Motor neuron (in vitro differentiated cells): ENCODE measurements at regions not wholly inside any gene's neighbourhood (a gene's known extent, or its start where the extent isn't known, plus 50 kb on each side); places are given as distances from the start of the nearest gene placed in this dataset.
A peak's percentile ranks its signal among the peaks of the same experiment; 100 is the strongest.

ENCODE experiments used
- ATAC-seq, 8 experiments: fragments of 200-7000 bp; cut with Tn5 transposase; replicated peaks in 6 of 8; 2 replicates each; pipeline ENCODE4 v1.8.0; 2021; ENCODE audit warnings: mild to moderate bottlenecking in 8 of 8, moderate library complexity in 8 of 8
- H3K27ac ChIP-seq, 2 donors: fragments of 250-450 bp; sonication (Bioruptor Pico); 2 replicates each; pipeline ENCODE4 v1.9.0; 2021; ENCODE audit warnings: antibody characterized with exemption in 2 of 2, mild to moderate bottlenecking in 2 of 2, moderate library complexity in 1 of 2
- H3K4me1 ChIP-seq, 2 donors: fragments of 250-450 bp; sonication (Bioruptor Pico); replicated peaks in 1 of 2; 2 replicates each; pipeline ENCODE4 v1.6.1; 2021; ENCODE audit warnings: antibody characterized with exemption in 2 of 2, mild to moderate bottlenecking in 2 of 2, moderate library complexity in 1 of 2
- H3K4me3 ChIP-seq, 5 donors: fragments of 250-450 bp; sonication (Bioruptor Pico); 2 replicates each; pipeline ENCODE4 v1.9.0; 2021; ENCODE audit warnings: antibody characterized with exemption in 5 of 5, mild to moderate bottlenecking in 5 of 5, moderate library complexity in 4 of 5
- WGBS, 10 experiments: fragments of 450-650 bp; shearing (Covaris generic); methylation state at CpG; one replicate each; pipeline ENCODE4 v1.0.0; 2022; 5-methylcytosine and 5-hydroxymethylcytosine counted together
- in situ Hi-C, 9 experiments: fragments of 400-800 bp; cut with MboI; loops; one replicate each; pipeline ENCODE4 v1.15.0; 2021; ENCODE audit warnings: low sequenced_read_pairs in 9 of 9, low pct_unique_long_range_greater_than_20kb in 2 of 9; ENCODE audit not compliant: unreplicated experiment in 9 of 9

DNA sequence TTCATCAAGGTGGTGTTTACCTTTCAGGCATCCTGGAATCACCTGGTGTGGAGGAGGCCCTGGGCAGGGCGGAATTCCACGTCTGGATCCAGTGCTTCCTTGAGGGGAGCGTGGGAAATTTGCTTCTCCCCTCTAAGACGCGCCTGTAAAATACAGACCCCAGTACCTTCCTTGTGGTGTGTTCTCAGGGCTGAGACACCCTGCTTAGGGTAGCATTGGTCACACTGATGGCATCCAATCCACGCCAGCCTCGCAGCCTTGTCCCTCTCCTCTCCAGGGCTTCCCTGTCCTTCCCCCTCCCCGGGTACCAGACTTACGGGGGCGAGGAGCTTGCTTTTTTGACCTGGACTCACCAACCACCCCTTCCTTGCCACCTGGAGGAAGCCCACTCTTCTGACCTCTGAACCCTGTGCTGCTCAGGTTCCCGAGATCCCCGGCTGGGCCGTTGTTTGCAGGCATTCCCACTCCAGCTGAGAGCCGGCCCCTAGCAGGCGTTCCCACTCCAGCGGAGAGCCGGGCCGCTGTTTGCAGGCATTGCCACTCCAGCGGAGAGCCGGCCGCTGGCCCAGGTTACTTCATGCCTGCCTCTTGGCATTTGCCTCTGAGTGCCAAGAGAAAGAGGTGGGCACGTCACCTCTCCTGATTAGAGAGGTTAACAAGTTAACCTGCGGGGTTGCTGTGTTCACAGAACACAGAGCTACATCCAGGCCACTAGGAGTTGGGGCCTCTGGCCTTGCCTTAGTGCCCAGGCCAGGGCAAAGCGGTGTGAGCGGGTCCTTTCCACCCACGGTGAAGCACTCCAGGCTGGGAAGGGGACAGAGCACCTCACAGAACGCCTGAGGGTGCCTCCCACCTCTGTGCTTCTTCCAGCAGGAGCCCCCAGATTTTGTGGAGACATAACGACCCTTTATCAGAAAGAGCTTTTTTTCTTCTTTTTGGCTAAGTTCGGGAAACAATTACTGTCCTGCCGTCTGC, 254.0 kb upstream of the PPP2R2D start:
- no peak overlapping the region for H3K27ac ChIP-seq
- no peak for ATAC-seq
- H3K4me1 ChIP-seq = peaks cover 8% of the 10 kb centered on the region in 2 donors
- WGBS, 10 experiments = 8 to 92% (median 75%) methylated on average over 2 to 4 of the region's 30 CpGs; no CpG with 5 or more reads in 4 of the 10 experiments
- no peak overlapping the region for H3K4me3 ChIP-seq
- in situ Hi-C loops = no loop called here

DNA sequence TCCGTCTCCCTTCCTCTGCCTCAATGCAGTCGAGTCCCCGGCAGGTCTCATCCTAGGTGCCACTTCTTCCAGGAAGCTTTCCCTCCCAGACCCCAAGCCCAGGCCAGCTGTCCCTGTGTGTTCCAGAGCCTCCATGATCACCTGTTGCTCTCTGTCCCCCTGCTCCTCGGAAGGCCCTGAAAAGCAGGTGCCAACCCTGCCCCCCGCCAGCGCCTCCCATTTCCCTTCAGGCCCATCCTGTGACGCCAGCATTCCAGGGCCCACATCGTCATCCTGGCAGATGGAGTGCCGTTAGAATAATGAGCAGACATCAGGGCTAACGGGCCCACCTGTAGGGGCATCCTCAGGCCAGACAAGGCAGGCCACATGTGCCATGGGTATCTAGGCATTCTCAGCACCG, 253.0 kb upstream of the PPP2R2D start:
- no peak overlapping the region for H3K4me3 ChIP-seq
- in situ Hi-C loops = no loop called here
- WGBS, 10 experiments = 0 to 100% (median 67%) methylated on average over 1 to 8 of the region's 11 CpGs; no CpG with 5 or more reads in 3 of the 10 experiments
- H3K27ac ChIP-seq = no peak overlapping the region
- H3K4me1 ChIP-seq = peaks cover 17 to 18% of the 10 kb centered on the region in 2 donors
- ATAC-seq = no peak

DNA sequence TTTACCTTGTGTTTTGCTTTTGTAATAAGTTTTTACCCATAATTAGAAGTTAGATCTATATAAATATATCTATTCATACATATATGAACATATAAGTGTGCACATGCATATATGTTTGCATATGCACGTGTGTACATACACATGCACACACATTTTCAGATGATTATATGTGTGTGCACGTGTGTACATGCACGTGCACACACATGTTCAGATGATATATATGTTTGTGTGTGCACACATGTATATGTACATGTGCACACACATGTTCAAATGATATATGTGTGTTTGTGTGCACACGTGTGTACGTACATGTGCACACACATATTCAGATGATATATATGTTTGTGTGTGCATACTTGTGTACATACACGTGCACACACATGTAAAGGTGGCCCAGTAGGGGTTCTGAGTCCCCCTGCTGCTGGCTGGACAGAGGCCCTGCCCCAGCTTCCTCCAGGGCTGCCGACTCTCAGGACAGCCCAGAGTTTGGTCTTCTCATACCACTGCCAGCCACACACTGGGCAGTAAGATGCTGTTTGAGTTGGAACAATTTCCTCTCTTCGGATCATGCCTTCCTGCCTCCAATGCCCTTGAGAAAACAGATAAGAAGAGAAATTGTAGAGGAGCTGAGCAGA, 252.3 kb upstream of the PPP2R2D start:
- 0 to 100% (median 67%) methylated on average over 1 to 5 of the region's 8 CpGs; no CpG with 5 or more reads in 1 of the 10 experiments for WGBS, 10 experiments
- H3K27ac ChIP-seq = no peak overlapping the region
- H3K4me1 ChIP-seq = peaks cover 20% of the 10 kb centered on the region in 2 donors
- H3K4me3 ChIP-seq = no peak overlapping the region
- ATAC-seq = no peak
- in situ Hi-C loops = no loop called here

DNA sequence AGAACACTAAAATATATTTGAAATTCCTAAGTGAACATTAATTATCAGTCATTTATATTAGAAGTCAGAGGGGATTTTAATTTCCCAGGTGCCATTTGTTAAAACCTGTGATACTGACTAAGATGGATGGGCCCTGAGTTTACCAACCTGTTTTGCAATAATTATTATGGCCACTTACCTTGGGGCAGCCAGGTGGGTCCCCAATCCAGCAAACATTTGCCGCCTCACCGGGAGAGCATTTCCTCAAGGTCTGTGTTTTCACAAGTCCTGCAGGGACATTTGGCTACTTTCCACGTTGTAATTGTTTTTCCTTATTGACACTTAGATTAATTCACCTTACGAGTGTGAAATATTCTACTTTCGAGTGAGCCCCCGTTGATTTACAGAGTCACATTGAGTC, 251.2 kb upstream of the PPP2R2D start:
- 20 to 100% (median 83%) methylated on average over 1 to 6 of the region's 6 CpGs for WGBS, 10 experiments
- in situ Hi-C loops = no loop called here
- peaks cover 22 to 23% of the 10 kb centered on the region in 2 donors for H3K4me1 ChIP-seq
- H3K4me3 ChIP-seq = no peak overlapping the region
- no peak overlapping the region for H3K27ac ChIP-seq
- no peak for ATAC-seq

DNA sequence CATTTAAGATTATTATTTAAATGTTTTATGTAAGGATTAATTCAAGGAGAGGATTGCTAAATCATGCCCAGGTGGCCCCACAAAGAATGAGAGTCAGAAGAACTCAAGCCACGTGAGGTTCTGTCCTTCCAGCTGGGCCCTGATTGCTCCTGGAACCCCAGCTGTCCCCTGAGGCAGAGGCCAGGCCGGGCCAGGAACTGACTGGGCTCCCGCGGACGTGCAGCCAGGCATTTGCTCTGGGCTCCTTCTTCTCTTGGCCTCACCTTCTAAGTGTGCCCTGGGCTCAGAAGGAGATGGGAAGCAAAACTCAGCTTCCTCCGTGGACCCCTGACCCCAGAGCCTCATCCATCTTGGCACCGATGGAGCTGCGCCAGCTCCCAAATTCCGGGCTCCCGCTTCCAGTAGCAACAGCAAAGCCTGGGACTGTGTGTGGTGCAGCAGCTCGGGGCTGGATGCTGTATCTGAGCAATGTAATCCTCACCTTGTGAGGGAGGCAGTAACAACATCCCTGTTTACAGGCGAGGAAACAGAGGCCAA, 250.6 kb upstream of the PPP2R2D start:
- H3K4me1 ChIP-seq = peaks cover 24 to 28% of the 10 kb centered on the region in 2 donors
- WGBS, 10 experiments = 0 to 100% (median 42%) methylated on average over 1 to 10 of the region's 12 CpGs; no CpG with 5 or more reads in 3 of the 10 experiments
- in situ Hi-C loops = no loop called here

DNA sequence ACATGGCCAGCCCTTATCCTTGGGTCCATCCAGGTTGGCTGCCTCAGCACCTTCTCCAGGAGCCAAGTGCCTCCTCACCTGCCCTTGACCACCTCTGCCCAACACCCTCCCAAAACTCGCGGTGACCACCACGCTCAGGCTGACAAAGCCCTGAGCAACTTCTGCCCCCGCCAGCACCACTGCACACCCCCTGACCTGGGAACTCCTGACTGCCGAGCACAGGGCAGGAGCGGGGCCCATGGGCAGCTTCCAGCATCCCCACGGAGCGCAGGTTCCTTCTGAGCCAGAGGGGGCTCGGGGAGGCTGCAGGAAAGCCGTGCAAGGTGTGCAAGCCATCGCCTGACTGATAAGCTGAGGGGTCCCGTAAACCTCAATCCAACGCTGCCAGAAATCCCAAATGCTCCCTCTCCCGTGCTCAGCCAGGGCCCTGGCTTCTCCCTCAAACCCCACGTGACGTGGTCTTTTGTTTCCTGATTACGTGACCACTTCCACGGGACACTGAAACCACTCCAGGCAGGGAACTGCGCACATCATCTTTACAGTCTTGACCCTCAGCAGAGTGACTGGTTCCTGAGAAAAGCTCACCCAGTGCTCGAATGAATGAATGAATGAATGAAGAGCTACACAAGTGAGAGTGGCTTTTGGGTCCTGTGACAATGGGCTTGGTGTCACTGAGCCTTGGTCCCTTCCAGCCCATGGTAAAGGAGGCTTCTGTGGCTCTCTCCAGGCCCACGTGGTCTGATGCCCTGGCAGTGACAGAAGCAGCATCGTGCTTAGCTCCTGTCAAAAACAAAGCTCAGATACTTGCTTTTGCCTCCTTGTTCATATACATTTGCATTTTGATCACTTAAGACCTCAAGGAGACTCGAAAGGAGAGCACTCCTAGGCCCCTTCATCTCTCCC, 249.8 kb upstream of the PPP2R2D start:
- WGBS, 10 experiments = 0 to 88% (median 40%) methylated on average over 1 to 16 of the region's 23 CpGs; no CpG with 5 or more reads in 1 of the 10 experiments
- H3K27ac ChIP-seq = peak overlapping the region in 1 of 2 donors; percentile 51
- ATAC-seq = peak in 5 of 8 experiments; percentile 15 to 47 (median 28)
- peaks cover 27 to 31% of the 10 kb centered on the region in 2 donors for H3K4me1 ChIP-seq
- no peak overlapping the region for H3K4me3 ChIP-seq
- in situ Hi-C loops = no loop called here

More for the DNA sequence above, 250.6 kb upstream of the PPP2R2D start:
- Histone ChIP-seq H3K4me3 (no peak overlapping the region), H3K27ac (no peak overlapping the region)
- no peak for ATAC-seq

DNA sequence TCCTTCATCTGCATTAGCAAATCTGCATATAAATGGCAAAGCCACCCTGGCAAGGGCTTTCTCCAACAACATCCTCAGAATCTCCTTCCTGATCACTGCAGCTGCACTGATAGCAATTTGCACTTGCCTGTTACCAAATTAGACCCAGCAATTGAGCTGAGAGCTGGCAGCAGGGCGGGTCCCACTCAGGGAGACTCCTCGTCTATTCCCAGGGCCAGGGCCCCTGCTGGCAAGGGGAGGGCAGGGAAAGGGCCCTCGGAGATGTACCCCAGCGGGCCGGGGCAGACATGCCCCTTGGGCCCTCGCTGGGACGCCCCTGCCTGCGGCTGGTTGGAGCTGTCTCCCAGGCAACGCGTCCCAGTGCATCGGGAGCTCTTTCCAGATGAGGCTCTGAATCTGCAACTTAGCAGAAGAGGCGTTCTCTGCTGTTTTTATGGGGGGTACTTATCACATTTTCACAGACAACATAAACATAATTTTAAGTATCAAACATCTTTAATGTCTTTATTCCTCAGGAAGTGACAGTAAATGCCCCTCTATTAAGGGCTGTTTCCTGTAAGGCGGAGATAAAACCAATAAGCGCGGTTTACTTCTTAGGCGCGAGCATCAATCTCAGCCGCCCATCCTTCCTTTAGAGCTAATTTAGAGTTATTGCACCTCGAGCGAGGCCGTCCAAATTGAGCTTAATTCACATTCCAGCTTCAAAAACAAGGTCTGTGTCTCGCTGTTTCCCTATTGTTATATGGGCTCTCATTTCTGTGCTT, 249.0 kb upstream of the PPP2R2D start:
- Histone ChIP-seq H3K4me3 (no peak overlapping the region), H3K27ac (peak overlapping the region in 1 of 2 donors; percentile 51), H3K4me1 (peaks cover 27 to 31% of the 10 kb centered on the region in 2 donors)
- peak in 6 of 8 experiments; percentile 29 to 89 (median 86) for ATAC-seq
- in situ Hi-C loops = no loop called here
- WGBS, 10 experiments = 3 to 76% (median 9%) methylated on average over 1 to 16 of the region's 22 CpGs; no CpG with 5 or more reads in 2 of the 10 experiments

DNA sequence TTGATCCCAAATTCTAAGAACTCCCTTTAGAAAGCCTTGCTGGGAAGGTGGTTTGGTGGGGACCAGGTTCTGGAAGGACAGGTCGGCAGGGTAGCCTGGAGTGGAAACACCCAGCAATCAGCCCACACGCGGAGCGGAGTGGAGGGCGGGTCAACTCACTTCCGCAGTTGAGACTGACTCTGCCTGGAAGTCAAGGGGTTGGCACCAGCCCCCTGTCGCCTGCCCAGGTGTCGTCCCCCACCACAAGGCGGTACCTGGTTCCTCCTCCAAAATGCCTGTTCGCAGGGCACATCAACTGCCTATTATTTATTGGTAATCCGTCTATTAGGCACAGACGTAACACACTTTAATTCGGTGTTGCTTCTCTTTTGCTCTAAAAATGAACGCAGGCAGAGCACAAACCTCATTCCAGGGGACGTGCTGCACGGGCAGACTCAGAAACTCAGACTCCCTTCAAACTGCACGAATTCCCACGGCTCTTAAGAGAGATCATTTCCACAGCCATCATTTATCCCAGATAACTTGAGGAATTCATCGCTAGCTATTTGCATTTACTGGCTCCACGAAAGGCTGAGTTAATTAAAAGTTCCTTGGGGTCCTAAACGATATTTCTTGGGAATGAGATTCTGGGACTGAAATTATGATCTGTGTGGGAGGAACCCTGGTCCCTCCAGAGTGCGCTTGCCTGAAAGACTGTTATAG, 248.2 kb upstream of the PPP2R2D start:
- H3K27ac ChIP-seq = no peak overlapping the region
- H3K4me3 ChIP-seq = no peak overlapping the region
- ATAC-seq = no peak
- in situ Hi-C loops = no loop called here
- H3K4me1 ChIP-seq = peaks cover 27 to 31% of the 10 kb centered on the region in 2 donors
- 0 to 100% (median 62%) methylated on average over 1 to 17 of the region's 22 CpGs; no CpG with 5 or more reads in 1 of the 10 experiments for WGBS, 10 experiments

DNA sequence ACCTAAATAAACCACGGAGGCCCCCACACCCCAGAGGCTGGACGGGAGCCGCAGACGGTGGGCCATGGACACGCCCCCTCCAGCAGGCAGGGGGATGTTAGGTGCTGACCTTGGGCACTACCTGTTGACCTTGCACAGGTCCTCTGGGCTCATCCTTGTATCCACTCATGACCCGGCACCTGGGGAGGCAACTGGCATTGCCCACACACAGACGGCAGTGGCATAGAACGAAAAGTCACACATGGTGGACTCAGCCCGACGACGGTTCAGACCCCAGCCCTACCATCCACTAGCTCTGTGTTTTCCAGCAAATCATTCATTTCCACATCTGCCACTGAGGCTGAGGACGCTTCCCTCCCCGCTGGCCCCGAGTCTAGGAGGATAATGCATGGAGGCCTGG, 247.7 kb upstream of the PPP2R2D start:
- Histone ChIP-seq H3K4me1 (peaks cover 27 to 31% of the 10 kb centered on the region in 2 donors), H3K4me3 (no peak overlapping the region), H3K27ac (no peak overlapping the region)
- ATAC-seq = no peak
- 0 to 93% (median 48%) methylated on average over 1 to 8 of the region's 14 CpGs; no CpG with 5 or more reads in 6 of the 10 experiments for WGBS, 10 experiments
- in situ Hi-C loops = no loop called here

DNA sequence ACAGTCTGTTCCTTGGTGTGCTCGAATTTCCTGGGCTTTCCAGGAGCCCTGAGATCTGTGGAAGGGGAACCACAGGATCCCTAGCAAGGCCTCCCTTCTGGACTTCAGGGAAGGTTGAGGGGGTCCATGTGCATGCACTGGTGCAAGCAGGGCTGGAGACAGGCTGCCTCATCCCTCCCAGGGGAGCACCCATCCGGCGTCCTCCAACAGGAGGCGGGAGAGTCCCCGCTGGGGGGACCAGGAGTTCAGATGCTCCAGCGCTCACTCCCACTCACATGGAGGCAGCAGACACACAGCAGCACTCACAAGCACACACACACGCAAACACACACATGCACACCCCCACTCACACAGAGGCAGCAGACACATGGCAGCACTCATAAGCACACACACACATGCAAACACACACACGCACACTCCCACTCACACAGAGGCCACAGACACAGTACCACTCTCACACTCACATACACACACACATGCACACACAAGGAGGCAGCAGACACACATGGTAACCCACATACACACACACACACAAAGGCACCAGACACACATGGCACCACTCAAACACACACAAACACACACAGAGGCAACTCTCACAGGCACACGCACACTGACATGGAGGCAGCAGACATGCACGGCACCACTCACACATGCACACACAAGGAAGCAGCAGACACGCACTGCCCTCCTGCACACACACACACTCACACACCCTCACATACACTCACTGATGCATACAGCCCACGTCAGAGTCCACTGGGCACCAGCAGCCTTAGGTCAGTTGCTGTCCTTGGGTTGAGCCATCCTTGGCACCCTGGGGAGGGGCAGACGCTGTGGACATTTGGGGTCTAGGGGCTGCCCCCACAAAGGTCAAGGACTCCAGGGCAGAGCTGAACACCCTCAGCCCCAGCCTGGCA, 247.0 kb upstream of the PPP2R2D start:
- in situ Hi-C loops = no loop called here
- H3K4me1 ChIP-seq = peaks cover 27 to 31% of the 10 kb centered on the region in 2 donors
- no peak for ATAC-seq
- H3K27ac ChIP-seq = no peak overlapping the region
- no peak overlapping the region for H3K4me3 ChIP-seq
- WGBS, 10 experiments = 27 to 100% (median 70%) methylated on average over 1 to 2 of the region's 13 CpGs; no CpG with 5 or more reads in 6 of the 10 experiments
